GM12872 (cell line): ENCODE measurements at regions not wholly inside any gene's neighbourhood (a gene's known extent, or its start where the extent isn't known, plus 50 kb on each side); places are given as distances from the start of the nearest gene placed in this dataset.

Source experiments
- TF ChIP-seq, protein P1 (sequence below): IDR thresholded peaks from 3 replicates; pipeline ENCODE4 v1.5.1; 2011; ENCODE audit warnings: low read depth, mild to moderate bottlenecking, low read length, moderate library complexity; ENCODE audit not compliant: insufficient read depth

DNA sequence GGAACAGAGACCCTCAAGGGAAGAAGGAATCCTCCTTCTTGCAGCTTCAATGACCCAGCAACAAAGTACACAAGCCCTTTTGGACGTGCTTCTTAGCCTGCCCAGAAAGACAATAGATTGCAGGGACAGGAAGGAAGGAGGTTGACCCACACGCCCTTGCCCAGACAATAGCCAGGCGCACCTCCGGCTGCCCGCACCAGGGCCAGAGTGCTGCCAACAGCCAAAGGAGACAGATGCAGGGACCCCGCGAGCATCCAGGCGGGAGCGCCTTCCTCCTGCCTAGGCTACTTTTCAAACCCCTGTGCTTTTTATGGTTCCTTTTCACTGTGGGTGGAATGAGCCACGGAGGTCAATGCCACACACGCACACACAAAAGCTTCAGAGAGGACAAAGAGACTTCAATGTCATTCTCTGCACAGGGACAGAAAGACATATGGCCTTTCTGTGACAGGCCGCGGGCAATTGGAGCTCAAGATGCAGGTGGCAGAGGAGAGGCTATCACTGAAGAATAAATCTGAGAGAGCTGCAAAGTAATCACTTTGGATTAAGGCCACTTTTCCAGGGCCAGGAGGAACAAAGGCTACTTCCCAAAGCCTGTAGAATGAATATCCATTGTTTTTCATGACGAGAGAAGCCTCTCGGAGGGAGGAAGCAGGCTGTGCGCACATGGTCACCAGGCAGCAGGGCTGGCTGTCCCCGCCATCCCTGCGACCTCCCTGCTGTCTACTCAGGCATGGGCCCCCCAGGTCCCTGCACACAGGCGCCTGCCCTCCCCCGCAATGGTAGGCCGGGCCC lies 300.6 kb downstream of the EIPR1 start:
- TF ChIP-seq, protein P1, sequence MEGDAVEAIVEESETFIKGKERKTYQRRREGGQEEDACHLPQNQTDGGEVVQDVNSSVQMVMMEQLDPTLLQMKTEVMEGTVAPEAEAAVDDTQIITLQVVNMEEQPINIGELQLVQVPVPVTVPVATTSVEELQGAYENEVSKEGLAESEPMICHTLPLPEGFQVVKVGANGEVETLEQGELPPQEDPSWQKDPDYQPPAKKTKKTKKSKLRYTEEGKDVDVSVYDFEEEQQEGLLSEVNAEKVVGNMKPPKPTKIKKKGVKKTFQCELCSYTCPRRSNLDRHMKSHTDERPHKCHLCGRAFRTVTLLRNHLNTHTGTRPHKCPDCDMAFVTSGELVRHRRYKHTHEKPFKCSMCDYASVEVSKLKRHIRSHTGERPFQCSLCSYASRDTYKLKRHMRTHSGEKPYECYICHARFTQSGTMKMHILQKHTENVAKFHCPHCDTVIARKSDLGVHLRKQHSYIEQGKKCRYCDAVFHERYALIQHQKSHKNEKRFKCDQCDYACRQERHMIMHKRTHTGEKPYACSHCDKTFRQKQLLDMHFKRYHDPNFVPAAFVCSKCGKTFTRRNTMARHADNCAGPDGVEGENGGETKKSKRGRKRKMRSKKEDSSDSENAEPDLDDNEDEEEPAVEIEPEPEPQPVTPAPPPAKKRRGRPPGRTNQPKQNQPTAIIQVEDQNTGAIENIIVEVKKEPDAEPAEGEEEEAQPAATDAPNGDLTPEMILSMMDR = no peak

DNA sequence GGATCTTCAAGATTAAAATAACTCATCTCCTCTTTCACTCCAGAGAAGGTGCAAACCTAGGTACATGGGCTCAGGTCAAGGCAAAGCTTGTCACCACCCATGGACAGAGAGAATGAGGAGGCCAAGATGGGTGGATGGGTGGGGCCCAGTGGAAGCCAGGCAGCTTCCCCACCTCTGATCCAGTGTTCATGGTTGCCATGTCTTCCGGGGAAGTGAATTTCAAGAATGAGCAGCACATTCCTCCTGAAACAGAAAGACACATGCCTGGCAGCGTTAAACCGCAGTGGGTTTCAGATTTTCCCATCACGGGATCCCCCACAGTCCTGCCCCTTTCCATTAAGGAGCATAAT lies 301.7 kb downstream of the EIPR1 start:
- TF ChIP-seq, protein P1 = no peak

DNA sequence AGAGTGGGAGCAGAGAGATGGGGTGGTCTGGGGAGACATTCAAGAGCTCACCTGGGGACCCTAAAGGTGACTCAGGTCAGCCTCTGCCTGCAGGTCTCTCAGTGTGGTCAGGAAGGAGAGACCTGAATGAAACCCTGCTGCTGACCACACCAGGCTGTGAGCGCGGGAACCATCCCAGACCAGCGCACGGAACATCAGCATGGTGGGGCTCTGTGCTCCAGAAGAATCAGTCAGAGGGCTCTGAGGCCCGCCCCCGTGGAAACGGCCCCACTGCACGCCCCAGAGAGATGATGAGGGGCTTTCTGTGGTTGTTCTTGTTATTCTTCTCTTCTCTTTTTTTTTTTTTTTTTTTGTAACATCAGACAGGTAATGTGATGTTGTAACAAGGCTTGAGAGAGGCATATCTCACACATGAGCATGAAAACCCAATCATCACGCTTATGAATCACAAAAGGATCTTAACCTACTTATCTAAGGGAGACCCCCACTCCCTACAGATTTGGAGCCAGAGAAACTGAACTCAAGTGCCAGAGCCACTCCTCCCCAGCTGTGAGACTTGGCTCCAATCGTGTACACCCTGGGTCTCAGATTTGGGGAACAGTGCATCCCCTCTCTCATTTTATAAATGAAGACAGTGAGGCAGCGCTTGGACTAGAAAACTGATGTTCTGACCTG lies 302.2 kb downstream of the EIPR1 start:
- TF ChIP-seq, protein P1 = no peak

DNA sequence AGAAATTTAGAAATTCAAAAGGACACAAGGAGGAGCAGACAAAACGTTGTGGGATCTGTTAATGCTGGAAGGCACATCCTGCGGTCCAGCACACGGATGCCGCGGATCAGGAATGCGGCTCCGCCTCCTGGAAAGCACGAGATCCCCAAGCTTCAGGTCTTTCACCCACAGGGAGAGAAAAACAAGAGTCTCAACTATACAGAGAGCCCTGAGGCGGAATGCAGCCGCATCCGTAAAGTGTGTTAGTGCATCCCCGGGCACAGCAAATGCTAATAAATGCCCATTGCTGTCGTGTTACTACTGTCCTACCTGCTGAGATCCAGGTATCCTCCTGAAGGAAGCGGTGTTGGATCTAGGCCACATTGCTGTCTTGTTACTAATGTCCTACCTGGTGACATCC lies 303.9 kb downstream of the EIPR1 start:
- TF ChIP-seq, protein P1 = no peak

DNA sequence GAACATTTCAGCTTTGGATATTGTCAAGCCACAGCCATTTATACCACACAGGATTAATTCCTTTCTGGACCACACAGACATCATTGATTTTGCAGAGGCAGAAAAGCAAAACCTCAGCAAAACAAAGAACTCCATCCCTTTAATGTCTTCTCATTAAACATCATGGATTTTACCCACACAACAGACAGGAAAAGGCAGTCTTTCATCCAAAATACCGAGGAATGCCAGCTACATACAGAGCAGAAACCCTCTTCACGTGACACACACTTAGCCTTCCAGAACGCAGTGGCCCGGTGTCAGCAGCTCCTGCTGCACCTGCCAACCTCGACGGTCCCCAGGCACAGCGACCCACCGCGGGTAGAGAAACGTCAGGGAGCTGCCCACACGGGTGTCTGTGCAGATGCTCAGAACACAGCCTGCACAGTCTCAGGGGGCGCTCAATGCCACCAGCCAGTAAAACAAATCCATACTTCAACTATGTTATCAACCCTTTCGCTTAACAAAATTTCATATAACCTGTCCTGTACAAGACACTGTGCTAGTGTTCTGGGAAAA lies 304.5 kb downstream of the EIPR1 start:
- TF ChIP-seq, protein P1 = no peak

DNA sequence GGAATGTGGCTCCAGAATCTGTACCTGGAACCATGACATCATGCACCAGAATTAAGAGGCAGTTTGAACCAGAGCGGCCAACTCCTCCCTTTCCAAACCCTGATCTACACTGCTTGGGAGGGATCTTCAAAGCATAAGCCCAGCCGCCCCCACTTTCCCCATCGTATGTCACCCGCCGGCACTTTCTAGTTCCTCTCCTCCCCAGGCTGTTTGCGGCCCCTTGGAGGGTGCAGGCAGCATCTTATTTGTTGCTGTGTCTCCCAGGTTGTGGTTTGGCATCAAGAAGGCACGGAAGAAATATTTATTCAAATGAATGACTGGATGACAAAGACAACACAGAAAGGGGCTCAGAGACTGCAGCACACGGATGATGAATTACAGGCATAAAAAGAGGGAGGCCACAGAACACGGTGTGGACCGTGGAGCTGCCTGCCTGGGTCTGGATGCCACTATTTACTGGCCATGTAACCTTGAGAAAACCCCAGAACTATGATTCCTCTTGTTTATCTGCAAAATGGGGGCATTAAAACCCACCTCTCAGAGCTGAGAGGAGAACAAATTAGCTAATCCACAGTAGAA lies 305.8 kb downstream of the EIPR1 start:
- TF ChIP-seq, protein P1 = no peak

DNA sequence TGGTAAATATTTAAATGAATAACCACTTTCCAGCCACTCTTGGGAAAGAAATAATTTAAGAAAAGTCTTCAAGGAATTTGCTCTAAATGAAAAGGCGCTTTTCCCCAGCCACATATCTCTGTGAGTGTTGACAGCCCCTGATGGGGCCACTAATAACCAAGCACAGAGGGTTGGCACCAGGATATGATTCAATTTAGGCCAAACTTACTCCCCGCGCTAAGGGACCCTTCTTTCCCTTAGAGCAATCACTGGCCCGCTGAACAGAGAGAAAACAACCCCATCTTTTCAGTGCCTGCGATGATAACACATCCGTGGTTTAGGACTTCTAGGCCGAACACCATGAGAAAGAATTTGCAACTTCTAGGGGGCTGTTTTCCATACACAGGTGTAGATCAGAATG lies 310.8 kb downstream of the EIPR1 start:
- TF ChIP-seq, protein P1 = no peak
